EH (cell line): ENCODE measurements at regions not wholly inside any gene's neighbourhood (a gene's known extent, or its start where the extent isn't known, plus 50 kb on each side); places are given as distances from the start of the nearest gene placed in this dataset.

Experiments
- DNase-seq: peaks from one replicate; pipeline ENCODE4 v3.0.0-alpha.2; 2015; ENCODE audit warnings: low read depth

DNA sequence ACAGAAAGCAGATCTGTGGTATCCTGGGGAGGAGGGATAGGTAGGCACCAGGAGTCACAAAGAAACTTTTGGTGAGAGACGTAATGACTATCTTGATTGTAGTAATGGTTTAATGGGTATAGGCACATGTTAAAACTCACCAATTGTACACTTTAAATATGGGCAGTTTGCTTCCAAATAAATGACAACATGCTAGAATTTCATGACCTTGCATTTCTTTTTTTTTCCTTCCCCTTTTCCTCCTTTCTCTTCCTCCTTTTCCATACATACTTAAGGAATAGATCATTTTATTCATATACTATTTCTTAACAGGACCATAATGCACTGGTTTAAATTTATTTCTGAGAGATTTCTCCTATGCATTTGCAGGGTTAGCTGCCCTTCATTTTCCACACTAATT is 341.8 kb downstream of the TMEM182 start:
- no peak for DNase-seq

GRCh38 chr2:103119352-103119751 is 357.5 kb downstream of the TMEM182 start:
- no peak for DNase-seq

GRCh38 chr2:103121106-103121505 is 359.3 kb downstream of the TMEM182 start:
- DNase-seq: no peak

- DNase-seq: no peak
Measured at GRCh38 chr2:103123516-103123915, 361.7 kb downstream of the TMEM182 start.

DNA sequence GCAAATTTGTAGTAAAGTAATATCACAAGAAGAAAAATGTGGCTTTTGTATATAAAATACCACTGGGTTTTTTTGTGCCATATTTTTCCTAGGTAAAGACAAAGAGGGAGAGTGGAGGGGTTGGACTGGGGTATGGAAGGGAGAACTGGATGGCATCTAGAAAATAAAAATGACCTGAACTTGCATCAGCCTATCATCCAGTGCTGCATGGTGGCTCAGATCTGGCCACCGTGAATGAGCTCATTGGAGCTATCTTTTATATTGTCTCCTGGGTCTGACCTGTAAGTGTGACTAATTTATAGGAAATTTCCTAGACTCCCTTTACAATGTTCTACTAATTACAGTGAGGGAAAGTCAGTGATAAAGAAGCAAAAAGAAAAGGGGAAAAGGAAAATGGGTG is 369.0 kb downstream of the TMEM182 start:
- DNase-seq: no peak

GRCh38 chr2:103132536-103133217 is 370.8 kb downstream of the TMEM182 start:
- no peak for DNase-seq

DNA sequence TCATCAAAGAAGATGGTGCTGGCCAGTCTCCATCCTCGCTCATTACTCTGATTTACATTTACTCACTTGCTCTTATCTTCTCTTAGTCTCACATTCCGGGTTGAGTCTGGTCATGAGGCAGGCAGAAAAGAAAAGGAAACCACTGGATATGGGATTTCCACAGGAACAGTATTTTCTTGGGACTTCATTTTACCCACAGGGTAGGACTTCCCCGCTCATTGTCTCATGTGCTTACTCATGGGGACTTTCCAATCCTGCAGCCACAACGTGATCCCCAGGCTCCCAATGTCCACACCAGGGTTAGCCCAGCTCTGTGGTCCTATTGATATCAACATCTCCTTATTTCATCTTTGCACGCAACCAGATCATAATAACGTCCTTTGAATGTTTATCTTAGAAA is 373.8 kb downstream of the TMEM182 start:
- DNase-seq: no peak

DNA sequence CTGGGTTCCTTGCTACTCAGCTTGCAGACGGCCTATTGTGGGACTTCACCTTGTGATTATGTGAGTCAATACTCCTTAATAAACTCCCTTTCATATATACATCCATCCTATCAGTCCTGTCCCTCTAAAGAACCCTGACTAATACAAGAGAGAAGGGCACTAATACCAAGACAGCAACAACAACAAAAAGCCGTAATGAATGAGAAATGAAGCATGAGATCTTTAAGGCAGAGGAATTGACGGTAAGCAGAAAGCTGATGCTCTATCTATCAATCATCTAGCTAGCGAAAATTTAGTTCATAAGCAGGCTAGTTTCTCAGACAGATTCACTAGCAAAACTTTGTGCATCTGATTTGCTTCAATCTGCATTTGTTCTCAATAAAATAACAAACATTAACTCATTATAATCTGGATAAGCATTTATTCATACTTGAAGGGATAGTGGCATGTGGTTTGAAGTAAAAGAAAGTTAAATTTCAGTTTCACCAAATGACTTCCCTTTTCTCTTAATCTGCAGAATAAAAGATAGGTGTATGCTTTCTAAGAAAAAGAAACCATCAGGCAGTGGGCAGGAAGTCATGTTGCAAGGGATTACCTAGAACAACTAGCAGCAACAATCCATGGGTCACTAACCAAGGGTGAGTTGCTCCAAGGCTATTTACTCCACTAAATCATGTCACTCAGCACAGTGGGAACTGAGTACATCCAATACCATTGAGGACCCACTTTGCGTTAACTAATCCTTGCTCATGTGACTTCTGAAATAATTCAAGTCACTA is 376.5 kb downstream of the TMEM182 start:
- no peak for DNase-seq

- no peak for DNase-seq
Measured at GRCh38 chr2:103139628-103140268, 377.9 kb downstream of the TMEM182 start.

- DNase-seq: no peak
Measured at GRCh38 chr2:103144837-103145236, 383.0 kb downstream of the TMEM182 start.

GRCh38 chr2:103145739-103146138 is 383.9 kb downstream of the TMEM182 start:
- no peak for DNase-seq

- DNase-seq: no peak
Measured at GRCh38 chr2:103151046-103151445, 389.2 kb downstream of the TMEM182 start.

GRCh38 chr2:103152556-103152955 is 390.7 kb downstream of the TMEM182 start:
- no peak for DNase-seq

- no peak for DNase-seq
Measured at GRCh38 chr2:103153580-103154284, 391.9 kb downstream of the TMEM182 start.

- no peak for DNase-seq
Measured at GRCh38 chr2:103155308-103155707, 393.5 kb downstream of the TMEM182 start.

DNA sequence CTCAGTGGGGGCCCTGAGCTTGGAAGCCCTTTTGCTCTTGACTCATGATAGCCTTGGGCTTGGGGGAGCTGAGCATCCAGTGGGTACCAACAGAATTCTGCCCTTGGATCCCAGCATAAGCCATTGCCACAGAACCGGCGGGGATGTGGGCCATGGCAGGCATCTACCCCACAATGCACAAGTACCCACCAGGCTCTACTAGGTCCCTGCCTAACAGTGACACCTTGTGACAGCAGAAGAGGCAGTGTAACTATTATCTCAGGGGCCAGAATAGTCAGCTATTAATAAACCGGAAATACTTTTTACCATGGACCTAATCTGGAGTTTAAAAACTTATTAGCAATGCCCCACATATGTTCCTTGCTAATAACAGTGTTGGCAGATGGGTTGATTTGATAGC is 397.2 kb downstream of the TMEM182 start:
- DNase-seq: no peak

- DNase-seq: peak; percentile 14
Measured at GRCh38 chr2:103161456-103162289, 399.8 kb downstream of the TMEM182 start.

- no peak for DNase-seq
Measured at GRCh38 chr2:103164748-103165147, 402.9 kb downstream of the TMEM182 start.

DNA sequence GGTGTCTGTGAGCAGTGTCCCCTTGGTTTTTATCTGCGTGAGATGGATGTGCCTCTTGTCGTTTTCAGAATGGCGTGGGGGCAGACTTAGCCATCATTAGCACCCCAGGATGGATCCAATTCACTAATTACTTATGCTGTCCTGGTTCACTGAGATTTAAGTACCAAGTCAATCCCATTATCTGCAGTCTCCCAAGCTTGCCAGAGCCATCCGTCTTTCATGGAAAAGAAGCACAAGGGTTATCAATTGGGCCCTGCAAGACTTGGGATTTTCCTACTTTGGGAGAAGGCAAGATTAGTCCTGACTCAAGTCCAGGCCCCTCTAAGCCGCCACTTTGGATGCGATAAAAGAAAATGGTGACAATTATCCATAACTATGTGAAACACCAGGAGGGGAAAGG is 404.0 kb downstream of the TMEM182 start:
- DNase-seq: no peak

- DNase-seq: no peak
Measured at GRCh38 chr2:103166456-103167324, 404.9 kb downstream of the TMEM182 start.

GRCh38 chr2:103167599-103167998 is 405.8 kb downstream of the TMEM182 start:
- no peak for DNase-seq
